PC-3 (cell line): ENCODE measurements at regions not wholly inside any gene's neighbourhood (a gene's known extent, or its start where the extent isn't known, plus 50 kb on each side); places are given as distances from the start of the nearest gene placed in this dataset.
A peak's percentile ranks its signal among the peaks of the same experiment; 100 is the strongest.

ENCODE experiments used
- ATAC-seq: fragments of 200-7000 bp; cut with Tn5 transposase; 2 replicates; pipeline ENCODE4 v1.9.1; 2020; ENCODE audit warnings: mild to moderate bottlenecking, moderate library complexity
- BruUV-seq: library from RNA; stranded (reverse); fragments of 400-500 nt; replicated peaks from 2 replicates; lab custom pipeline; 2021; lab: Mats Ljungman, UMichigan
- CTCF ChIA-PET: fragments of 300-600 bp; sonication (Branson Sonifier 250); formaldehyde crosslinking; loops from one replicate; lab custom pipeline; 2022; ENCODE audit warnings: antibody characterized with exemption; lab: Charles Lee
- POLR2A ChIA-PET: fragments of 300-600 bp; sonication (Branson Sonifier 250); formaldehyde crosslinking; loops from one replicate; lab custom pipeline; 2022; ENCODE audit warnings: antibody characterized with exemption; ENCODE audit not compliant: unreplicated experiment; lab: Charles Lee
- DNase-seq: peaks from one replicate; pipeline ENCODE4 v3.0.0-alpha.2; 2015
- H2AFZ ChIP-seq: fragments of 300-600 bp; sonication (generic); 2 replicates; pipeline ENCODE4 v1.6.0; 2016; ENCODE audit warnings: antibody characterized with exemption, low read length
- H3F3A ChIP-seq: fragments of 300-600 bp; sonication (generic); one replicate; pipeline ENCODE4 v1.6.0; 2017; ENCODE audit warnings: antibody characterized with exemption, low read length, control low read depth, mild to moderate bottlenecking; ENCODE audit not compliant: unreplicated experiment
- H3K27ac ChIP-seq: fragments of 300-600 bp; sonication (generic); 2 replicates; pipeline ENCODE4 v1.5.1; 2016; ENCODE audit warnings: mild to moderate bottlenecking, low read length
- H3K27me3 ChIP-seq: fragments of 300-600 bp; sonication (generic); 2 replicates; pipeline ENCODE4 v1.6.1; 2016; ENCODE audit warnings: low read length, mixed read lengths
- H3K36me3 ChIP-seq: fragments of 300-600 bp; sonication (generic); 2 replicates; pipeline ENCODE4 v1.6.1; 2016; ENCODE audit warnings: low read depth, mixed run types, low read length, mixed read lengths
- H3K4me1 ChIP-seq: fragments of 300-600 bp; sonication (generic); 2 replicates; pipeline ENCODE4 v1.5.1; 2016; ENCODE audit warnings: low read length; ENCODE audit not compliant: insufficient read depth
- H3K4me2 ChIP-seq: fragments of 300-600 bp; sonication (generic); 2 replicates; pipeline ENCODE4 v1.6.0; 2016; ENCODE audit warnings: low read length
- H3K4me3 ChIP-seq: fragments of 300-600 bp; sonication (generic); 2 replicates; pipeline ENCODE4 v1.5.1; 2016; ENCODE audit warnings: mild to moderate bottlenecking, low read length, mixed read lengths
- H3K79me2 ChIP-seq: fragments of 300-600 bp; sonication (generic); 2 replicates; pipeline ENCODE4 v1.6.1; 2017; ENCODE audit warnings: low read length, mixed read lengths
- H3K9ac ChIP-seq: fragments of 300-600 bp; sonication (generic); 2 replicates; pipeline ENCODE4 v1.6.0; 2016; ENCODE audit warnings: mild to moderate bottlenecking, low read length
- H3K9me2 ChIP-seq: fragments of 300-600 bp; sonication (generic); replicated peaks from 2 replicates; pipeline ENCODE4 v1.6.1; 2016; ENCODE audit warnings: mixed run types, low read length, mixed read lengths
- H3K9me3 ChIP-seq: fragments of 300-600 bp; sonication (generic); 2 replicates; pipeline ENCODE4 v1.6.1; 2016; ENCODE audit warnings: low read length, mixed read lengths
- H4K20me1 ChIP-seq: fragments of 300-600 bp; sonication (generic); 2 replicates; pipeline ENCODE4 v1.6.1; 2016; ENCODE audit warnings: low read length, mixed read lengths
- EZH2 ChIP-seq: fragments of 300-600 bp; sonication (generic); IDR thresholded peaks from one replicate; pipeline ENCODE4 v1.6.1; 2017; ENCODE audit warnings: antibody characterized with exemption, mild to moderate bottlenecking, low read length; ENCODE audit not compliant: unreplicated experiment
- EZH2phosphoT487 ChIP-seq: fragments of 300-600 bp; sonication (generic); IDR thresholded peaks from 2 replicates; pipeline ENCODE4 v1.6.1; 2018; ENCODE audit warnings: mild to moderate bottlenecking, antibody characterized with exemption, low read length, borderline replicate concordance
- intact Hi-C: fragments of 100-400 bp; cut with micrococcal nuclease; formaldehyde crosslinking; loops from 2 replicates; pipeline ENCODE4 v1.9.0; 2023
- TF ChIP-seq, protein P1 (sequence below): fragments of 300-600 bp; sonication (generic); conservative IDR thresholded peaks from 2 replicates; pipeline ENCODE4 v1.5.1; 2017; ENCODE audit warnings: antibody characterized with exemption, low read depth, mild to moderate bottlenecking, low read length

DNA sequence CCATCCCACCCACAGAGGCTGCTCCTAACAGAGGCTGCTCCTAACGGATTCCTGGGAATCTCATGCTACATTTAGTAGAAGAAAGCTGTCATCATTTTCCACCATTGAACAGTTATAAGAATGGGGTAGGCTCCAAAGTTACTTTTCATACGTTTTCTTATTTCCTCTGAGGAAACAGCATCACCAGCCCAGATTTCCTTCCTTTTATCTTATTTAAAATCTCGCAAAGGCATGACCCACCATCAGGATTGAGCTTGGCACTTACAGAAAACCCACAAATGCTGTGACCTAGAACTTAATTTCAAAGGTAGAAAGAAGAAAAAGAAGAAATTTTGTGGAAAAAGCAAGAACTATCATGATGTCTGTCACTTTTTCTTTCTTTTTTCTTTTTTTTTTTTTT is 168.0 kb downstream of the LY86 start:
- ChIA-PET POLR2A (no interaction called here), CTCF (no interaction called here)
- no peak overlapping the region for H3K4me3 ChIP-seq
- DNase-seq (no peak), ATAC-seq (no peak)
- H3K4me2 ChIP-seq: no peak overlapping the region
- intact Hi-C loops: no loop called here
- H3F3A ChIP-seq: no peaks in the 10 kb centered on the region
- no peaks in the 10 kb centered on the region for H3K36me3 ChIP-seq
- TF ChIP-seq, protein P1, sequence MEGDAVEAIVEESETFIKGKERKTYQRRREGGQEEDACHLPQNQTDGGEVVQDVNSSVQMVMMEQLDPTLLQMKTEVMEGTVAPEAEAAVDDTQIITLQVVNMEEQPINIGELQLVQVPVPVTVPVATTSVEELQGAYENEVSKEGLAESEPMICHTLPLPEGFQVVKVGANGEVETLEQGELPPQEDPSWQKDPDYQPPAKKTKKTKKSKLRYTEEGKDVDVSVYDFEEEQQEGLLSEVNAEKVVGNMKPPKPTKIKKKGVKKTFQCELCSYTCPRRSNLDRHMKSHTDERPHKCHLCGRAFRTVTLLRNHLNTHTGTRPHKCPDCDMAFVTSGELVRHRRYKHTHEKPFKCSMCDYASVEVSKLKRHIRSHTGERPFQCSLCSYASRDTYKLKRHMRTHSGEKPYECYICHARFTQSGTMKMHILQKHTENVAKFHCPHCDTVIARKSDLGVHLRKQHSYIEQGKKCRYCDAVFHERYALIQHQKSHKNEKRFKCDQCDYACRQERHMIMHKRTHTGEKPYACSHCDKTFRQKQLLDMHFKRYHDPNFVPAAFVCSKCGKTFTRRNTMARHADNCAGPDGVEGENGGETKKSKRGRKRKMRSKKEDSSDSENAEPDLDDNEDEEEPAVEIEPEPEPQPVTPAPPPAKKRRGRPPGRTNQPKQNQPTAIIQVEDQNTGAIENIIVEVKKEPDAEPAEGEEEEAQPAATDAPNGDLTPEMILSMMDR: no peak
- no peak for TF ChIP-seq EZH2
- TF ChIP-seq EZH2phosphoT487: no peak
- H4K20me1 ChIP-seq: no peaks in the 10 kb centered on the region
- H3K27me3 ChIP-seq: no peaks in the 10 kb centered on the region
- no peaks in the 10 kb centered on the region for H3K79me2 ChIP-seq
- H3K9me2 ChIP-seq: no peaks in the 10 kb centered on the region
- H3K4me1 ChIP-seq: 0 out of 2 replicates have a peak, but pooled peaks cover under 1% of the 10 kb centered on the region
- H2AFZ ChIP-seq: no peak overlapping the region
- no peak overlapping the region for H3K27ac ChIP-seq
- H3K9me3 ChIP-seq: no peaks in the 10 kb centered on the region
- no peak overlapping the region for H3K9ac ChIP-seq
- no TSS peak for BruUV-seq

GRCh38 chr6:6758546-6758914 is 170.0 kb downstream of the LY86 start:
- Histone ChIP-seq H3K4me3 (no peak overlapping the region), H2AFZ (no peak overlapping the region), H3K79me2 (no peaks in the 10 kb centered on the region), H3K36me3 (no peaks in the 10 kb centered on the region), H3K9ac (no peak overlapping the region), H3K27me3 (no peaks in the 10 kb centered on the region), H3K4me1 (no peaks in the 10 kb centered on the region), H3K9me2 (no peaks in the 10 kb centered on the region), H3K27ac (no peak overlapping the region), H3F3A (no peaks in the 10 kb centered on the region), H3K9me3 (no peaks in the 10 kb centered on the region), H3K4me2 (no peak overlapping the region), H4K20me1 (no peaks in the 10 kb centered on the region)
- DNase-seq (no peak), ATAC-seq (no peak)
- intact Hi-C loops: no loop called here
- CTCF ChIA-PET: interaction anchor here (0.6 to 1.2 kb wide), 4 partner anchors 8 to 478 kb away, joined by 3 to 6 read pairs (median 4); no protein-coding TSS in a partner anchor
- TF ChIP-seq, protein P1: no peak
- TF ChIP-seq EZH2: no peak
- no peak for TF ChIP-seq EZH2phosphoT487
- POLR2A ChIA-PET: no interaction called here
- no TSS peak for BruUV-seq

GRCh38 chr6:6758915-6759654 is 170.6 kb downstream of the LY86 start:
- ChIA-PET CTCF (interaction anchor here (0.6 to 1.2 kb wide), 4 partner anchors 9 to 478 kb away, joined by 3 to 6 read pairs (median 4); no protein-coding TSS in a partner anchor), POLR2A (no interaction called here)
- no peaks in the 10 kb centered on the region for H3K4me1 ChIP-seq
- H3K27me3 ChIP-seq: no peaks in the 10 kb centered on the region
- ATAC-seq (no peak; the same call in 1 of the 2 replicates), DNase-seq (peak; percentile 61)
- no peaks in the 10 kb centered on the region for H3K79me2 ChIP-seq
- intact Hi-C loops: no loop called here
- no peaks in the 10 kb centered on the region for H3F3A ChIP-seq
- H3K4me2 ChIP-seq: no peak overlapping the region
- H3K36me3 ChIP-seq: no peaks in the 10 kb centered on the region
- H3K9me3 ChIP-seq: no peaks in the 10 kb centered on the region
- no peaks in the 10 kb centered on the region for H4K20me1 ChIP-seq
- no peak for TF ChIP-seq EZH2phosphoT487
- TF ChIP-seq, protein P1: peak; percentile 62
- H3K27ac ChIP-seq: no peak overlapping the region
- H2AFZ ChIP-seq: no peak overlapping the region
- H3K9me2 ChIP-seq: no peaks in the 10 kb centered on the region
- H3K4me3 ChIP-seq: no peak overlapping the region
- BruUV-seq: no TSS peak
- no peak overlapping the region for H3K9ac ChIP-seq
